Memory B cell (primary cell): ENCODE measurements at regions not wholly inside any gene's neighbourhood (a gene's known extent, or its start where the extent isn't known, plus 50 kb on each side); places are given as distances from the start of the nearest gene placed in this dataset.

ENCODE experiments used
- ATAC-seq: fragments of 150-1000 bp; cut with Tn5 transposase; 2 replicates; pipeline ENCODE4 v1.10.0; 2021; ENCODE audit warnings: low read depth, mild to moderate bottlenecking, moderate library complexity
- DNase-seq, 2 donors: peaks; one replicate each; pipeline ENCODE4 v3.0.0; 2022; ENCODE audit warnings: low spot score in 2 of 2
- H3K27ac Mint-ChIP-seq: one replicate; pipeline ENCODE4 v1.8.0; 2022; ENCODE audit warnings: mild to moderate bottlenecking, moderate library complexity, mixed read lengths
- H3K27me3 Mint-ChIP-seq: one replicate; pipeline ENCODE4 v1.8.0; 2022; ENCODE audit warnings: mixed read lengths
- H3K36me3 Mint-ChIP-seq: one replicate; pipeline ENCODE4 v1.8.0; 2022; ENCODE audit warnings: mild to moderate bottlenecking, mixed read lengths
- H3K4me1 Mint-ChIP-seq: one replicate; pipeline ENCODE4 v1.8.0; 2022; ENCODE audit warnings: mixed read lengths
- H3K4me3 Mint-ChIP-seq: one replicate; pipeline ENCODE4 v1.8.0; 2022; ENCODE audit warnings: mild to moderate bottlenecking, moderate library complexity, mixed read lengths
- H3K9me3 Mint-ChIP-seq: one replicate; pipeline ENCODE4 v1.8.0; 2022; ENCODE audit warnings: mixed read lengths

DNA sequence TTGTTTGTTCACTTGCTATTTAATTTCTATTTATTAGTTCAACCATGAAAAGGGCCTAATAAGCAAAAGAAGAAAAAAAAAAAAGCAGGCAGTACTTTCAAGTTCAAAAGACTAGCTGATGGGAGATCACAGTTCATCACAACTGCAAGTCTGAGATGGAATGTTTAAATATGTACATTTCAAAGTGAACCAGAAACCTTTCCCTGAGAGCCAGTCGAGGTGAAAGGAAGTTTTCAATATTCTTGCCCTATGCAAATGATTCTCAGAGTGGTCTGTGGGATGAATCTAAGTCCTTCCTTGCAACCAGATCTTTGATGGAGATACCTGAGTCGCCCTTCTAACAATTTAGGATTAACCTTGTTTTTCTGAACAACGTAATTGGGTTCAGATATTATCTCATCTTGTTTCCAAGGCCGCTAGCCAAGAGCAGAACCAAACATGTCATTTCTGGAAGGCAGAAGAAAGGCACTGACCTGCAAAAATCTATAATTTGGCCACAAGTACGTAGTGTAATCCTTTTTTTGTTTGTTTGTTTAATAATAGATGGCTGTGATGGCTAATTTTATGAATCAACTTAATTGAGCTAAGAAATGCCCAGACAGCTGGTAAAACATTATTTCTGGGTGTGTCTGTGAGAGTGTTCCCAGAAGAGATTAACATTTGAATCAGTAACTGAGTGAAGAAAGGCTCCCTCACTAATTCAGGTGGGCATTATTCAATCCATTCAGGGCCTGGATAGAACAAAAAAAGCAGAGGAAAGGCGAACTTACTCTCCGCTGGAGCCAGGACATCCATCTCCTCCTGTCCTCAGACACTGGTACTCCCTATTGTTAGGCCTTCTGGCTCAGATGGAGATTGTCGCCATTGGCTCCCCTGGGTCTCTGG is 171.1 kb upstream of the TMPO start:
- DNase-seq = no peak
- H3K27me3 Mint-ChIP-seq = peaks cover 8% of the 10 kb centered on the region
- no peaks in the 10 kb centered on the region for H3K9me3 Mint-ChIP-seq
- H3K4me1 Mint-ChIP-seq = no peaks in the 10 kb centered on the region
- H3K4me3 Mint-ChIP-seq = no peak overlapping the region
- no peak overlapping the region for H3K27ac Mint-ChIP-seq
- no peaks in the 10 kb centered on the region for H3K36me3 Mint-ChIP-seq
- ATAC-seq = no peak

DNA sequence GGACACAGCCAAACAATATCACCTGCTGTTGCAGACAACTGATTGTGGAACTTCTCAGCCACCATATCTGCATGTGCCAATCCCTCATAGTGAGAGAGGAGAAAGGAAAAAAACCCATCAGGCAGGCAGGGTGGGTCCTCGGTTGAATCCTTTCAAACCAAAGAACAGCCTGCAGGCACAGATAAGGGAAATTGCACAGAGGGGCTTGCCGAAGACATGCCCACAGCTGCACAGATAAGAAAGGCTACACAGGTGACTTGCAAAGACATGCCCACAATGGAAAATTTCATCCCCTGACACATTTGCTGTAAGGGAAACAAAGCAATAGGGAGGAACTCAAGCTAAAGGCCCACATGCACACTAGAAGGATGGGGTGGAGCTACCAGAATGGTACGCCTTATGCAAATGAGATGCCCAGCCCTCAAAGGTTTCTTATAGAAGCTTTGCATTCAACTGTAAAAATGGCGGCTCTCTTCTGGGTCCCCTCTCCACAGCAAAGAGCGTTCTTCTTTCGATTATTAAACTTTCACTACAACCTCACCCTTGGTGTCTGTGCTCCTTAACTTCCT is 170.0 kb upstream of the TMPO start:
- H3K4me1 Mint-ChIP-seq = no peaks in the 10 kb centered on the region
- ATAC-seq (no peak), DNase-seq (no peak)
- no peaks in the 10 kb centered on the region for H3K36me3 Mint-ChIP-seq
- no peaks in the 10 kb centered on the region for H3K9me3 Mint-ChIP-seq
- no peak overlapping the region for H3K4me3 Mint-ChIP-seq
- H3K27ac Mint-ChIP-seq = no peak overlapping the region
- H3K27me3 Mint-ChIP-seq = peaks cover 7% of the 10 kb centered on the region

DNA sequence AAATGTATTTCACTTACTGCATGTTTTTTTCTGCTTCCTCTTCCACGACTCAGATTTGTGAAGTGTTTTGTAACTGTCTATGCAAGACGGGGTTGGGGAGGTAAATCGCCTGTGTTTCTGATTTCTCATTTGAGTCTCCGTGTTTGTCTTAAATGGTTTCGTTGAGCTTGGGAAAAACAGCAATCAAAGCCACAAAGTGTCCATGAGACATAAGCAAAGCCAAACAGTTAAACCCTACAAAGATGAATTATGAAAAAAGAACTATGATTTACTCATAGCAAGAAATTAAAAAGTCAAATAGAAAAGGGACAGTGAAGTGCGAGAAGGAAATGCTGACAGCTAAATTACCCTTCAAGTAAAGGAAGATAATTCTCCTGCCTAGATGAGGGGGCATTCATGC is 164.3 kb upstream of the TMPO start:
- no peaks in the 10 kb centered on the region for H3K4me1 Mint-ChIP-seq
- peaks cover 8% of the 10 kb centered on the region for H3K27me3 Mint-ChIP-seq
- no peak for DNase-seq
- no peak overlapping the region for H3K4me3 Mint-ChIP-seq
- no peak for ATAC-seq
- no peaks in the 10 kb centered on the region for H3K36me3 Mint-ChIP-seq
- no peaks in the 10 kb centered on the region for H3K9me3 Mint-ChIP-seq
- H3K27ac Mint-ChIP-seq = no peak overlapping the region

DNA sequence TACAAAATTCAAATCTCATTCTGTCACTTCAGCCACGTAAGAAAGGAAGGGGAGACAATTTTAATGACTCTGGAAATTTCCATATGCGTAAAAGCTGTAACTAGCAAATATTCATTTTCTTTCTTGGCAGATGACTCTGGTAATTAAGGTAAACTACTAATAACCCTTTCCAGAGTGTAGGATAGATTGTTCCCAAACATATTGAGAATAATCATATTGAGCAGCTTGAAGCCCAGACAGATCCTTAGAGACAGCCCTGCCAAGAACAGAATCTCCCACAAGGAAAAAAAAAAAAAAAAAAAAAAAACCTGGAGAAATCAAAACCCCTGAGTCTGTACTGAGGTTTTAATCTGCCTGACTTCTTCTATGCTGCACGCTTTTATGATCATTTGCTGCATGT is 163.6 kb upstream of the TMPO start:
- Mint-ChIP-seq H3K36me3 (no peaks in the 10 kb centered on the region), H3K27me3 (peaks cover 8% of the 10 kb centered on the region), H3K4me1 (no peaks in the 10 kb centered on the region), H3K27ac (no peak overlapping the region), H3K9me3 (no peaks in the 10 kb centered on the region), H3K4me3 (no peak overlapping the region)
- DNase-seq = no peak
- no peak for ATAC-seq

DNA sequence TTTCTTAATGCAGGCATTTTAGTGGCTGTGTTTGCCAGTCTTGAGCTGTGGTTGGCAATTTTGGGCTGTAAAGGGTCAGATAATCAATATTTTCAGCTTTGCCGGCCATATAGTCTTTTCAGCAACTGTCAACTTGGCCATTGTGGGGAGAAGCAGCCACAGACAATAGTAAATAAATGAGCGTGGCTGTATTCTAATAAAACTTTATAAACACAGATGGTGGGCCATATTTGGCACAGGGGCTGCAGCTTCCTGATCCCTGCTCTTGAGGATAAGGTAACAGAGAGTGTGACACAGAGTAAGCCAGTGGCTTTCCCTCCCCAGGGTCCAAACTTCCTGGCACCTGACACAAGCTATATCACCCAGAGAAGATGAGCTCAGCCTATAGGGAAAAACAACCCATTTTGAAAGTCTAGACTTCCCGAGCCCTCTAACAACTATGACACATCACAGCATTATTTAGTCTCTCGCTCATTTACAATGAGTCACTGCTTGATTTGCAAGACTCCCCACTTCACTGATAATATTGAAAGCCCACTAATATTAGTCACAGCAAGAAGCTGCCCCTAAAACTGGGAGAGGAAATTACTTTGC is 163.1 kb upstream of the TMPO start:
- no peaks in the 10 kb centered on the region for H3K36me3 Mint-ChIP-seq
- no peak for ATAC-seq
- no peaks in the 10 kb centered on the region for H3K9me3 Mint-ChIP-seq
- no peak overlapping the region for H3K27ac Mint-ChIP-seq
- peaks cover 8% of the 10 kb centered on the region for H3K27me3 Mint-ChIP-seq
- no peak overlapping the region for H3K4me3 Mint-ChIP-seq
- no peaks in the 10 kb centered on the region for H3K4me1 Mint-ChIP-seq
- no peak for DNase-seq

DNA sequence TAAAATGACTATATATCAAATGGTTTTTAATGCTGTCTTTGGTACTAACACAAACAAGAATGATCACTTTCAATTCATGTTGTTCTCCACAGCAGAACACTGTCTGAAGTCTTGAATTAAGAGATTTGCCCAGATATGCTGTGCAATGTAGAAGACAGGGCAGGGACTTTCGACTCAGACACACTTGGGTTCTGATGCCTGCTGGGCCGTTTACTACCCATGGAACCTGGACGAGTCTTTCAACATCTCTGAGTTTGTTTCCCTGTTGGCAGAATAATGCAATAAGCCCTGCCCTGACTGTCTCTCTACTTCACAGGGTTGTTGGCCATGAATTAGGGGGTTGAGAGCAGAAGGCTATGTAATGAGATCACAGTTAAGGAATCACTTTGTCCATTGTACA is 162.6 kb upstream of the TMPO start:
- ATAC-seq (no peak), DNase-seq (no peak)
- Mint-ChIP-seq H3K9me3 (no peaks in the 10 kb centered on the region), H3K36me3 (no peaks in the 10 kb centered on the region), H3K4me3 (no peak overlapping the region), H3K27me3 (peaks cover 8% of the 10 kb centered on the region), H3K4me1 (no peaks in the 10 kb centered on the region), H3K27ac (no peak overlapping the region)

DNA sequence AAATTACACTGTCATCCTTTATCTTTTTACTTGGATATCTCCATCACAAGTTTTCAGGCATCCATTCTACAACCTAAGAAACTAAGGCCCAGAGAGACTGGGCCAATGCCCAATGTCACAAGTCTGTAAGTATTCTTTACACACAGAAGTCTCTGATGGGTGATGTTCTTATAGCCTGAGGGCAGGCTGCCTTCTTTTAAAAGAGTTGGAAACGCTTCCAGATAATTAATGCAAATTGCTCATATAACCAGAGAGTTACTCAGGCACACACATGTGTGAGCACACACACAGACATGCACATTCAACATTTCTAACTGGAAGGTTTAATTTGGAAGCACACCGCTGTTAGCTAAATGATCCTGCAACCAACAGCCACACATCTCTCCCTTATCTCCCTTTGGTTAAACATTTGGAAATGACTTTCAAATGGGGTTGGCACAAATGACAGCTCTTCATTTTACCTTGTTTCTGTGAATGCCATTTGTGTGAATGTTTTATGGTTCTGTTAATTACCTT is 160.8 kb upstream of the TMPO start:
- Mint-ChIP-seq H3K4me1 (no peaks in the 10 kb centered on the region), H3K36me3 (no peaks in the 10 kb centered on the region), H3K27ac (no peak overlapping the region), H3K4me3 (no peak overlapping the region), H3K27me3 (peaks cover 8% of the 10 kb centered on the region), H3K9me3 (no peaks in the 10 kb centered on the region)
- no peak for ATAC-seq
- DNase-seq = no peak

DNA sequence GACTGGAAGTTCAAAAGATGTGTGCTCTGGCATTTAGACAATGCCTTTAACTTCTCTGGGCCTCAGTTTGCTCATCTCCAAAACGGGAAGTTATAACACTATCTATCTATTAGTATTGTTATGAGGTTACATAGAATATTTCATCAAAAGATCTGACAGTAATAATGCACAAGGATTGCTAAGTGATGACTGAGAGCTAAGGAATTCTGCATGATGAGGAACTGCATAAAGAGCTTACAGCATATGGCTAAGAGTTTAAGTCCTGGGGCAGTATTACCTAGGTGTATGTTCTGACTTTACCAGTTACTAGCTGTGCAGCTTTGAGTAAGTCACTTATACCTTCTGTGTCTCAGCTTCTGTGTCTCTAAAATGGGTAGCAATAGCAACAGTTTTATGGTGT is 160.1 kb upstream of the TMPO start:
- DNase-seq (no peak), ATAC-seq (no peak)
- no peaks in the 10 kb centered on the region for H3K36me3 Mint-ChIP-seq
- peaks cover 8% of the 10 kb centered on the region for H3K27me3 Mint-ChIP-seq
- no peak overlapping the region for H3K4me3 Mint-ChIP-seq
- H3K27ac Mint-ChIP-seq = no peak overlapping the region
- H3K9me3 Mint-ChIP-seq = no peaks in the 10 kb centered on the region
- no peaks in the 10 kb centered on the region for H3K4me1 Mint-ChIP-seq

DNA sequence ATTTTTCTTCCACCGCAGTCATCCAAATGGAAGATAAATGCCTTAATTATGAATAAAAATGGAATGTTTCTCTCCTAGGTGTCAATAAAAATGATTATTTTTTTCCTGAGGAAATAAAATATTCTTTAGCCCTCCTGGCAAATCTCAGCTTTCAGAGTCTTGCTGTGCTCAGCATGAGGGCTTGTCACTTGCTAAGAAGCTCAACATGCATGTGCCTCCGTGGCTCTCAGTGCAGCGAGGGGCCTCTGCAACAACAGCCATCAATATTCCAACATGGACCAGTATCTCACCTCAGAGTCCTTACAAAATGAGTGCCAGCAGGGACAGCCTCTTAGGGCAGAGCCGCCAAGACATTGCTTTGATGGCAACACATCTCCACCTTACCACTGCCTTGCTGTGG is 159.5 kb upstream of the TMPO start:
- no peak overlapping the region for H3K27ac Mint-ChIP-seq
- H3K36me3 Mint-ChIP-seq = no peaks in the 10 kb centered on the region
- H3K9me3 Mint-ChIP-seq = no peaks in the 10 kb centered on the region
- no peaks in the 10 kb centered on the region for H3K4me1 Mint-ChIP-seq
- DNase-seq (no peak), ATAC-seq (no peak)
- H3K4me3 Mint-ChIP-seq = no peak overlapping the region
- peaks cover 8% of the 10 kb centered on the region for H3K27me3 Mint-ChIP-seq

DNA sequence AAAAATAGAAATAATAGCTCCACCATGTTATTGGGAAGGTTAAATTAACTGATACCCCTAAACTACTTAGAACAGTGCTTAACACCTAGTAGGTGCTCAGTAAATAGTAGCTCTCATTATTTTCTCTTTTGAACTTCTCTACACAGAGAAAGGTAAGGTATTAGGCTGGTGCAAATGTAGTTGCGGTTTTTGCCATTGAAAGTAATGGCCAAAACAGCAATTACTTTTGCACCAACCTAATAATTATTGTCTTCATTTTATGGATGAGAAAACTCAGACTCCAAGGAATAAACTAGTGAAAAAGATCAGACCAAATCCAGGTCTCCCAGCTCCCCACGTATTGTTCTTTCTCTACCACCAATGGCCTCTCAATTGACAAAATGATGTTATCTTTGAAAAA is 157.2 kb upstream of the TMPO start:
- H3K27ac Mint-ChIP-seq = no peak overlapping the region
- H3K36me3 Mint-ChIP-seq = no peaks in the 10 kb centered on the region
- no peak overlapping the region for H3K4me3 Mint-ChIP-seq
- ATAC-seq (no peak), DNase-seq (no peak)
- H3K9me3 Mint-ChIP-seq = no peaks in the 10 kb centered on the region
- peaks cover 4% of the 10 kb centered on the region for H3K27me3 Mint-ChIP-seq
- no peaks in the 10 kb centered on the region for H3K4me1 Mint-ChIP-seq

DNA sequence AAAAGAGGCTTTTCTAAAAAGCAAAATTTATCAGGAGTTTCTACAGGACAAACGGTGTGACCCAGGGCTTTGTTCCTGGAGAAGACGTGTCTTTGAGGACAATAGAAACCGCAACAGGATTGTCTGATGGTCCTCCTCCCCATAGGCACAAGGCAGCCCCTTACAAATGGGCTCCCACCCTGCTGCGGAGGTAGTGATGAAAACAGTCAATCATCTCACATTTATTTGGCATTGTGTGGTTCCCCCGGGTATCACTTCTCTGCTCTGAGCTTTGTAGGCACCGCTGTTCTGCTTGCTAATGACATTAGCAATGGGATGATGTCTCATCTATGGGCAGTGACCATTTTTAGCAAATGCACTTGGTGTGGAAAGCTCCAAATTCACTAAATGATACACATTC is 155.5 kb upstream of the TMPO start:
- no peaks in the 10 kb centered on the region for H3K4me1 Mint-ChIP-seq
- DNase-seq = no peak
- H3K4me3 Mint-ChIP-seq = no peak overlapping the region
- H3K27me3 Mint-ChIP-seq = peaks cover 9% of the 10 kb centered on the region
- no peaks in the 10 kb centered on the region for H3K9me3 Mint-ChIP-seq
- ATAC-seq = no peak
- no peak overlapping the region for H3K27ac Mint-ChIP-seq
- H3K36me3 Mint-ChIP-seq = no peaks in the 10 kb centered on the region

DNA sequence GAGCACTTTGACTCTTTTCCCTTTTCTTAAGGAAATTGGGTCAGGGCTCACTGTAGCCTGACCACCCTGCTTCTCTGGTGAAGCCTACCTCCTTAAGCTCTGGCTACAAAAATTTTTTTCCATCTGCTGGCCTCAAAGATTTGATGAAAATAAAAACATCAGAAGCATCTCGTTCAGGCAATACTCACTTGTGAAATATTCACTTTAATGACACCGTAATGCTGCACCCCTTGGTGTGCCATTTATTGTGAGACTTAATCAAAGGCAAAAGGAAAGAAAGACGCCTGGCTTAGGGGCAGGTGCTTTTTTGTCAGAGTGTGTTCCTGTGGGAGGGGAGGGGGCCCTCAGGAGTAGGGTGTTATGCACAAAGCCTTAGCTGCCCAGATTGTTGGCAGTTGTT is 155.0 kb upstream of the TMPO start:
- Mint-ChIP-seq H3K36me3 (no peaks in the 10 kb centered on the region), H3K27me3 (peaks cover 8% of the 10 kb centered on the region), H3K4me1 (no peaks in the 10 kb centered on the region), H3K27ac (no peak overlapping the region), H3K4me3 (no peak overlapping the region), H3K9me3 (no peaks in the 10 kb centered on the region)
- ATAC-seq = no peak
- DNase-seq = no peak

DNA sequence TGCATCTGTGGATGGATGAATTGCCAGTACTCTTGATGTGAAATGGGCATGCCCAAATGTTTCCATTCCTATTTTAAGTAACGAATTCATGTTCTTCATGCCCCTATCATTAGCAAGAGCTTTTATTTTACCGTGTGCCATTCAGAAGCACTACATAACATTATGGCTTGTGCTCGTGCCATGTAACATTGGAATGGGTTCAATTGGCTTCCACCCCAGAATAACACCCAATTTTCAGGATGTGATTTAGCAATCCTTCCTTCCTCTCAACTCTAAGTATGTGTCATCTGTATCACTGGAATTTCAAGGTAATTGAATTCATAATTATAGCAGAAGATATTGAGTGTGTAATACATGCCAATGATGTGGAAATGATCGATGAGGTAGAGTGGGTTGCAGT is 145.8 kb upstream of the TMPO start:
- no peak for DNase-seq
- Mint-ChIP-seq H3K4me3 (no peak overlapping the region), H3K27ac (no peak overlapping the region), H3K9me3 (no peaks in the 10 kb centered on the region), H3K4me1 (no peaks in the 10 kb centered on the region), H3K36me3 (no peaks in the 10 kb centered on the region), H3K27me3 (peaks cover 14% of the 10 kb centered on the region)
- no peak for ATAC-seq

DNA sequence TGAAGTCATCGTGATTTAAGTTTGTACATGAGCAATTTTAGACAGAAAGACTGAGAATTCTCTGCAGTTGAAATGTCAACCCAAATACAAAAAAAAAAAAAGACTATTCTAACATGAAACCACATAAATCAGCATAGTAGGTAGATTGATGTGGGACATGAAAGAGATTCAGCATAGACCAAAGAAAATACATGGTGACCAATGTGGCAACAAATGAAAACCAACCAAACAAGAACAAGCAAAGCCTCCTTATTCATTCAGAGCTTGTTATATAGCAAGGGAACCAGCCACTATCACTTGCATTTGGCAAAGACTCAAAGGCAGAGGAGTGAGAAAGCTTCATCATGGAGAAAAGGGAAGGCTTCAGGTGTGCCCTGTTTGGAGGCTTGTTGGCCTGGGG is 144.4 kb upstream of the TMPO start:
- ATAC-seq = no peak
- H3K27ac Mint-ChIP-seq = no peak overlapping the region
- H3K36me3 Mint-ChIP-seq = no peaks in the 10 kb centered on the region
- no peaks in the 10 kb centered on the region for H3K9me3 Mint-ChIP-seq
- DNase-seq = no peak
- H3K4me3 Mint-ChIP-seq = no peak overlapping the region
- peaks cover 15% of the 10 kb centered on the region for H3K27me3 Mint-ChIP-seq
- H3K4me1 Mint-ChIP-seq = no peaks in the 10 kb centered on the region
